ENCODE measurements at regions not wholly inside any gene's neighbourhood (a gene's known extent, or its start where the extent isn't known, plus 50 kb on each side); places are given as distances from the start of the nearest gene placed in this dataset.

GRCh38 chr3:11929531-11929930 lies 74.7 kb upstream of the SYN2 start:
- ChIA-PET CTCF (no interaction called here), POLR2A (no interaction called here)
- Mint-ChIP-seq H3K36me3 (no peaks in the 10 kb centered on the region), H3K4me1 (ENCODE audit: low read depth) (no peaks in the 10 kb centered on the region), H3K27ac (no peak overlapping the region), H3K4me3 (no peak overlapping the region), H3K27me3 (no peaks in the 10 kb centered on the region), H3K9me3 (no peaks in the 10 kb centered on the region)
- intact Hi-C loops (cut with micrococcal nuclease): no loop called here
- no peak for DNase-seq

GRCh38 chr3:11930084-11930483 lies 74.1 kb upstream of the SYN2 start:
- POLR2A ChIA-PET: no interaction called here
- H3K4me3 Mint-ChIP-seq: no peak overlapping the region
- H3K9me3 Mint-ChIP-seq: no peaks in the 10 kb centered on the region
- intact Hi-C loops (cut with micrococcal nuclease): no loop called here
- H3K4me1 Mint-ChIP-seq (ENCODE audit: low read depth): no peaks in the 10 kb centered on the region
- no peaks in the 10 kb centered on the region for H3K27me3 Mint-ChIP-seq
- H3K36me3 Mint-ChIP-seq: no peaks in the 10 kb centered on the region
- CTCF ChIA-PET: no interaction called here
- no peak overlapping the region for H3K27ac Mint-ChIP-seq
- no peak for DNase-seq

GRCh38 chr3:11932636-11933035 lies 71.6 kb upstream of the SYN2 start:
- POLR2A ChIA-PET: no interaction called here
- intact Hi-C loops (cut with micrococcal nuclease): no loop called here
- Mint-ChIP-seq H3K9me3 (no peaks in the 10 kb centered on the region), H3K36me3 (no peaks in the 10 kb centered on the region), H3K4me1 (ENCODE audit: low read depth) (no peaks in the 10 kb centered on the region), H3K27me3 (peaks cover 10% of the 10 kb centered on the region), H3K27ac (no peak overlapping the region), H3K4me3 (no peak overlapping the region)
- DNase-seq: no peak
- CTCF ChIA-PET: no interaction called here

GRCh38 chr3:11933529-11933928 lies 70.7 kb upstream of the SYN2 start:
- Mint-ChIP-seq H3K27ac (no peak overlapping the region), H3K4me1 (ENCODE audit: low read depth) (no peaks in the 10 kb centered on the region), H3K27me3 (peaks cover 10% of the 10 kb centered on the region), H3K4me3 (no peak overlapping the region), H3K36me3 (no peaks in the 10 kb centered on the region), H3K9me3 (no peaks in the 10 kb centered on the region)
- ChIA-PET POLR2A (no interaction called here), CTCF (no interaction called here)
- intact Hi-C loops (cut with micrococcal nuclease): no loop called here
- DNase-seq: no peak

DNA sequence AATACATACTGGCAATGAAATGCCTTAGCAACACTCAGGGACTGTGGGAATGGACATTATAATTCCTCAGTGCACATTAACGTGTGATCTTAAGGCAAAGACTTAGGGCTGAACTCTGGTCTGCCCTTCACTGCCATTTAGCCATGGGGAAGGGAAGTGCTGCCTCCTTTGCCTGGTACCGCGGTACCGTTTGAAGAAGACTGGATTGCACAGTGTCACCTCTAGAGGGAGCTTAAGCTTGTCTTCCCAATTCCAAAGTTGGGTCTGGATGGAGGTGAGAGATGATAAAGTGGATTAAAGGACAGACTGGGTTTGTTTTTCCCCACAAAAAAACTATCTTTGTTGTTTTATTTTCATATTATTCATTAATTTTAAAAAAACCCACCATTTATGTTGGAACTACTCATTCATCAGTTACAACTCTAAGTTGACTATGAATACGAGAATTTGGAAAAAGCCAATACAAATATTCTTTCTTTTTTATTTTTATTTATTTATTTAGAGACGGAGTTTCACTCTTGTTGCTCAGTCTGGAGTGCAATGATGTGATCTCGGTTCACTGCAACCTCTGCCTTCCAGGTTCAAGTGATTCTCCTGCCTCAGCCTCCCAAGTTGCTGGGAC lies 60.0 kb upstream of the SYN2 start:
- Mint-ChIP-seq H3K36me3 (no peaks in the 10 kb centered on the region), H3K27me3 (peaks cover 11% of the 10 kb centered on the region), H3K4me1 (ENCODE audit: low read depth) (no peaks in the 10 kb centered on the region), H3K9me3 (peaks cover 9% of the 10 kb centered on the region), H3K4me3 (no peak overlapping the region), H3K27ac (no peak overlapping the region)
- intact Hi-C loops (cut with micrococcal nuclease): no loop called here
- DNase-seq: no peak
- POLR2A ChIA-PET: no interaction called here
- CTCF ChIA-PET: no interaction called here

- peaks cover 9% of the 10 kb centered on the region for H3K9me3 Mint-ChIP-seq
- CTCF ChIA-PET: no interaction called here
- no peaks in the 10 kb centered on the region for H3K36me3 Mint-ChIP-seq
- intact Hi-C loops (cut with micrococcal nuclease): no loop called here
- H3K27me3 Mint-ChIP-seq: peaks cover 21% of the 10 kb centered on the region
- no peaks in the 10 kb centered on the region for H3K4me1 Mint-ChIP-seq (ENCODE audit: low read depth)
- no peak overlapping the region for H3K27ac Mint-ChIP-seq
- no peak overlapping the region for H3K4me3 Mint-ChIP-seq
- POLR2A ChIA-PET: no interaction called here
- no peak for DNase-seq
Observed at GRCh38 chr3:11948331-11948730, 55.9 kb upstream of the SYN2 start.

DNA sequence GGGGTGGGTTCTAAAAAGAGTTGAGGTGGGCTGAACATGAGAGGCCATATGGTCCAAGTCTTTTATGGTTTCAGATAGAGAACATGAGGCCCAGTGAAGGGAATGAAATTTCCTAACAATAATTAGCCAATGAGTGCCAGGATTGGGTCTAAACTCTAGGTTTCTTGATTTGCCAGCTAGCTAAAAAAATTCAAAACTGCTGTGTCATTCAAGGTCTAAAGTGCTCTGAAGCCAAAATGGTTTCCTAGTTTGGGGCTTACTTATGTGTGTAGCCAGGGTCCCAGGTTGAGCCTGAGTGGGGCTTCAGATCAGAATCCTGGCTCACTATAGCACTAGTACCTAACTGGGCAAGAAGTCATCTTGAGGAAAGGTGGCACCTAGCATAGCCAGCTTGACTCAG lies 55.3 kb upstream of the SYN2 start:
- Mint-ChIP-seq H3K36me3 (no peaks in the 10 kb centered on the region), H3K4me3 (no peak overlapping the region), H3K9me3 (peaks cover 7% of the 10 kb centered on the region), H3K27me3 (peaks cover 21% of the 10 kb centered on the region), H3K4me1 (ENCODE audit: low read depth) (no peaks in the 10 kb centered on the region), H3K27ac (no peak overlapping the region)
- DNase-seq: no peak
- ChIA-PET POLR2A (no interaction called here), CTCF (no interaction called here)
- intact Hi-C loops (cut with micrococcal nuclease): no loop called here

GRCh38 chr3:11949351-11949750 lies 54.8 kb upstream of the SYN2 start:
- Mint-ChIP-seq H3K9me3 (peaks cover 4% of the 10 kb centered on the region), H3K4me1 (ENCODE audit: low read depth) (no peaks in the 10 kb centered on the region), H3K36me3 (no peaks in the 10 kb centered on the region), H3K27me3 (peaks cover 21% of the 10 kb centered on the region), H3K4me3 (no peak overlapping the region), H3K27ac (no peak overlapping the region)
- intact Hi-C loops (cut with micrococcal nuclease): no loop called here
- CTCF ChIA-PET: no interaction called here
- POLR2A ChIA-PET: no interaction called here
- no peak for DNase-seq

DNA sequence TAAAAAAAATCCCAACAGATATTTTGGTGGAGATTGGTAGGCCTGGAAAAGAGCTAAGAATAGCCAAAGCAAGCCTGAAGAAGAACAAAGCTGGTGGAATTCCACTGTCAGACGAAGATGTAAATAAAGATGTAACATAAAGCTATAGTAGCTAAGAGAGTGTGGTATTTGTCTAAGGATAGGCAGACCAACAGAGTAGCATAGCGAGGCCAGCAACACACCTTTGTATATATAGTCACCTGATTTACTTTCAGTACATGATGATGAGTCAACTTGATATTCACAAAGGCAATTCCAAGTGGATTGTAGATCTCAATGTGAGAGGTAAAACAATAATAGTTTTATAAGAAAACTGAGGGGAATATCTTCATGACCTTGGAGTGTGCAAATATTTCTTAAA lies 53.6 kb upstream of the SYN2 start:
- no peaks in the 10 kb centered on the region for H3K36me3 Mint-ChIP-seq
- H3K27ac Mint-ChIP-seq: no peak overlapping the region
- peaks cover 2% of the 10 kb centered on the region for H3K9me3 Mint-ChIP-seq
- ChIA-PET CTCF (no interaction called here), POLR2A (no interaction called here)
- intact Hi-C loops (cut with micrococcal nuclease): no loop called here
- H3K4me3 Mint-ChIP-seq: no peak overlapping the region
- DNase-seq: no peak
- H3K4me1 Mint-ChIP-seq (ENCODE audit: low read depth): no peaks in the 10 kb centered on the region
- peaks cover 19% of the 10 kb centered on the region for H3K27me3 Mint-ChIP-seq

- no peaks in the 10 kb centered on the region for H3K36me3 Mint-ChIP-seq
- no peaks in the 10 kb centered on the region for H3K4me1 Mint-ChIP-seq (ENCODE audit: low read depth)
- intact Hi-C loops (cut with micrococcal nuclease): no loop called here
- DNase-seq: no peak
- H3K27me3 Mint-ChIP-seq: peaks cover 11% of the 10 kb centered on the region
- ChIA-PET POLR2A (no interaction called here), CTCF (interaction anchor here (0.8 kb wide), 1 partner anchor 64 kb away, joined by 3 read pairs; no protein-coding TSS in a partner anchor)
- no peak overlapping the region for H3K27ac Mint-ChIP-seq
- no peak overlapping the region for H3K4me3 Mint-ChIP-seq
- no peaks in the 10 kb centered on the region for H3K9me3 Mint-ChIP-seq
Observed at GRCh38 chr3:11953350-11953749, 50.8 kb upstream of the SYN2 start.

DNA sequence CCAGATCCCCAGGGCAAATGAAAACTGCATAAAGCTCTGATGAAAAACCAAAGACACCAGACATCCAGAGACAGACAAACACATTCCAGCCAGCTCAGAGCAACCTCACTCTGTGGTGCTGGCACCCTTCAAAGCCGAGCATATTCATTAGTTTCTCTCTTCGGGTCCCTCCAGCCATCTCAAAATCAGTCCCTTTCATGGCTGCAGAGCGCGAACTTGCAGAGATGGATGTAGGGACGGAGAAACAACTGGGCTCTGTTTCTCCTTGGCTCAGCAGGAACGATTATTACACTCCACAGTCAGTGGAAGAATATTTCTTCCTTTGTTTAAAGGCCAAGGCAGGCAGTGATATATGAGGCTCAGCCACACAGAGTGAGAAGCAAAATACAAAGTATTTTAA lies 50.4 kb upstream of the SYN2 start:
- intact Hi-C loops (cut with micrococcal nuclease): no loop called here
- H3K4me1 Mint-ChIP-seq (ENCODE audit: low read depth): no peaks in the 10 kb centered on the region
- H3K36me3 Mint-ChIP-seq: no peaks in the 10 kb centered on the region
- POLR2A ChIA-PET: no interaction called here
- no peak overlapping the region for H3K4me3 Mint-ChIP-seq
- no peak for DNase-seq
- H3K9me3 Mint-ChIP-seq: no peaks in the 10 kb centered on the region
- peaks cover 10% of the 10 kb centered on the region for H3K27me3 Mint-ChIP-seq
- H3K27ac Mint-ChIP-seq: no peak overlapping the region
- CTCF ChIA-PET: interaction anchor here (0.8 kb wide), 1 partner anchor 64 kb away, joined by 3 read pairs; no protein-coding TSS in a partner anchor

- H3K36me3 Mint-ChIP-seq: no peaks in the 10 kb centered on the region
- no peaks in the 10 kb centered on the region for H3K4me1 Mint-ChIP-seq (ENCODE audit: low read depth)
- intact Hi-C loops (cut with micrococcal nuclease): no loop called here
- no peak overlapping the region for H3K4me3 Mint-ChIP-seq
- ChIA-PET POLR2A (no interaction called here), CTCF (no interaction called here)
- H3K27me3 Mint-ChIP-seq: peaks cover 10% of the 10 kb centered on the region
- H3K9me3 Mint-ChIP-seq: peaks cover 2% of the 10 kb centered on the region
- H3K27ac Mint-ChIP-seq: no peak overlapping the region
- no peak for DNase-seq
Observed at GRCh38 chr3:11954312-11954934, 49.8 kb upstream of the SYN2 start.

Measured in activated CD4-positive, alpha-beta memory T cell treated with anti-CD3 and anti-CD28 coated beads for 36 hours (primary cell).